ENCODE measurements at regions not wholly inside any gene's neighbourhood (a gene's known extent, or its start where the extent isn't known, plus 50 kb on each side); places are given as distances from the start of the nearest gene placed in this dataset.

- Histone ChIP-seq H3K27me3 (replicated peaks; ENCODE audit: control insufficient read depth, insufficient read depth, low read length) (no peaks in the 10 kb centered on the region), H3K4me3 (replicated peaks; ENCODE audit: low read depth, low read length) (no peak overlapping the region), H3K36me3 (ENCODE audit: control insufficient read depth, insufficient read depth, low read length) (no peaks in the 10 kb centered on the region)
- DNase-seq (ENCODE audit: extremely low read depth, insufficient read length), result no peak
- TF ChIP-seq CTCF (IDR thresholded peaks at IDR 0.05; ENCODE audit: insufficient read depth, low read length, poor library complexity, severe bottlenecking), result no peak
Observed at GRCh38 chr12:92196368-92196767, 50.7 kb upstream of the BTG1 start.

Data from GM06990 (cell line).